Naive B cell (primary cell): ENCODE measurements at regions not wholly inside any gene's neighbourhood (a gene's known extent, or its start where the extent isn't known, plus 50 kb on each side); places are given as distances from the start of the nearest gene placed in this dataset.

Source experiments
- ATAC-seq, 2 donors: fragments of 150-1000 bp; cut with Tn5 transposase; 2 replicates each; pipeline ENCODE4 v1.10.0; 2021; ENCODE audit warnings: low read depth in 2 of 2, mild to moderate bottlenecking in 2 of 2, moderate library complexity in 2 of 2
- DNase-seq: peaks from one replicate; pipeline ENCODE4 v3.0.0; 2022
- H3K27ac Mint-ChIP-seq, 6 donors: one replicate each; pipeline ENCODE4 v1.8.0; 2020 to 2022; ENCODE audit warnings: mild to moderate bottlenecking in 6 of 6, mixed read lengths in 6 of 6, moderate library complexity in 5 of 6, inconsistent platforms in 2 of 6
- H3K27me3 Mint-ChIP-seq, 3 donors: one replicate each; pipeline ENCODE4 v1.8.0; 2021 to 2022; ENCODE audit warnings: mixed read lengths in 3 of 3, mild to moderate bottlenecking in 1 of 3
- H3K36me3 Mint-ChIP-seq, 2 donors: one replicate each; pipeline ENCODE4 v1.8.0; 2020 to 2022; ENCODE audit warnings: mixed read lengths in 2 of 2, inconsistent platforms in 1 of 2, mild to moderate bottlenecking in 1 of 2
- H3K4me1 Mint-ChIP-seq, 3 donors: one replicate each; pipeline ENCODE4 v1.8.0; 2020 to 2022; ENCODE audit warnings: mixed read lengths in 3 of 3, inconsistent platforms in 1 of 3, mild to moderate bottlenecking in 1 of 3, moderate library complexity in 1 of 3
- H3K4me3 Mint-ChIP-seq, 8 donors: one replicate each; pipeline ENCODE4 v1.8.0; 2020 to 2022; ENCODE audit warnings: mild to moderate bottlenecking in 8 of 8, mixed read lengths in 8 of 8, moderate library complexity in 8 of 8, inconsistent platforms in 2 of 8
- H3K9me3 Mint-ChIP-seq, 7 donors: one replicate each; pipeline ENCODE4 v1.8.0; 2020 to 2022; ENCODE audit warnings: mixed read lengths in 7 of 7, mild to moderate bottlenecking in 5 of 7, inconsistent platforms in 2 of 7, moderate library complexity in 1 of 7

- peaks cover 36 to 51% (median 48%) of the 10 kb centered on the region in 3 donors for H3K27me3 Mint-ChIP-seq
- H3K4me3 Mint-ChIP-seq: no peak overlapping the region
- DNase-seq: no peak
- H3K4me1 Mint-ChIP-seq: peaks cover 12 to 18% (median 12%) of the 10 kb centered on the region in 3 donors
- no peak for ATAC-seq
- H3K27ac Mint-ChIP-seq: no peak overlapping the region
- peaks cover 0 to 9% of the 10 kb centered on the region in 2 donors for H3K36me3 Mint-ChIP-seq
- H3K9me3 Mint-ChIP-seq: peaks cover 0 to 6% (median 0%) of the 10 kb centered on the region in 7 donors
Measured at GRCh38 chr1:199163267-199163666, 524.4 kb downstream of the PTPRC start.

GRCh38 chr1:199163670-199164069, 524.8 kb downstream of the PTPRC start:
- peaks cover 0 to 6% of the 10 kb centered on the region in 2 donors for H3K36me3 Mint-ChIP-seq
- ATAC-seq (no peak), DNase-seq (no peak)
- H3K4me3 Mint-ChIP-seq: no peak overlapping the region
- peaks cover 15 to 21% (median 16%) of the 10 kb centered on the region in 3 donors for H3K4me1 Mint-ChIP-seq
- H3K27me3 Mint-ChIP-seq: peaks cover 32 to 47% (median 44%) of the 10 kb centered on the region in 3 donors
- no peak overlapping the region for H3K27ac Mint-ChIP-seq
- peaks cover 0 to 6% (median 0%) of the 10 kb centered on the region in 7 donors for H3K9me3 Mint-ChIP-seq

GRCh38 chr1:199167460-199167859, 528.6 kb downstream of the PTPRC start:
- H3K27ac Mint-ChIP-seq: no peak overlapping the region
- DNase-seq (no peak), ATAC-seq (no peak)
- H3K9me3 Mint-ChIP-seq: peaks cover 0 to 1% (median 0%) of the 10 kb centered on the region in 7 donors
- H3K27me3 Mint-ChIP-seq: peaks cover 29 to 44% (median 40%) of the 10 kb centered on the region in 3 donors
- no peak overlapping the region for H3K4me3 Mint-ChIP-seq
- no peaks in the 10 kb centered on the region for H3K36me3 Mint-ChIP-seq
- H3K4me1 Mint-ChIP-seq: peaks cover 9 to 14% (median 12%) of the 10 kb centered on the region in 3 donors

- DNase-seq (no peak), ATAC-seq (peak; percentile 39 to 53)
- Mint-ChIP-seq H3K4me1 (peaks cover 22 to 25% (median 24%) of the 10 kb centered on the region in 3 donors), H3K9me3 (peaks cover 0 to 1% (median 0%) of the 10 kb centered on the region in 7 donors), H3K27me3 (peaks cover 15 to 28% (median 26%) of the 10 kb centered on the region in 3 donors), H3K27ac (no peak overlapping the region), H3K36me3 (no peaks in the 10 kb centered on the region), H3K4me3 (no peak overlapping the region)
Measured at GRCh38 chr1:199168888-199169585, 530.2 kb downstream of the PTPRC start.

GRCh38 chr1:199170711-199171110, 531.9 kb downstream of the PTPRC start:
- ATAC-seq: no peak

GRCh38 chr1:199172171-199173124, 533.6 kb downstream of the PTPRC start:
- DNase-seq (no peak), ATAC-seq (no peak)
- H3K9me3 Mint-ChIP-seq: peaks cover 0 to 1% (median 0%) of the 10 kb centered on the region in 7 donors
- peaks cover 13 to 18% (median 15%) of the 10 kb centered on the region in 3 donors for H3K27me3 Mint-ChIP-seq
- no peaks in the 10 kb centered on the region for H3K36me3 Mint-ChIP-seq
- peaks cover 31 to 33% (median 33%) of the 10 kb centered on the region in 3 donors for H3K4me1 Mint-ChIP-seq
- H3K4me3 Mint-ChIP-seq: peak overlapping the region in 2 of 8 donors; percentile 26 to 39
- H3K27ac Mint-ChIP-seq: peak overlapping the region in 3 of 6 donors; percentile 2 to 39 (median 8)

More at GRCh38 chr1:199170711-199171110, 531.9 kb downstream of the PTPRC start:
- peaks cover 13 to 18% (median 15%) of the 10 kb centered on the region in 3 donors for H3K27me3 Mint-ChIP-seq
- no peak for DNase-seq
- peaks cover 0 to 1% (median 0%) of the 10 kb centered on the region in 7 donors for H3K9me3 Mint-ChIP-seq
- no peaks in the 10 kb centered on the region for H3K36me3 Mint-ChIP-seq
- no peak overlapping the region for H3K27ac Mint-ChIP-seq
- peaks cover 31 to 33% (median 33%) of the 10 kb centered on the region in 3 donors for H3K4me1 Mint-ChIP-seq
- H3K4me3 Mint-ChIP-seq: no peak overlapping the region

- peaks cover 31 to 33% (median 32%) of the 10 kb centered on the region in 3 donors for H3K4me1 Mint-ChIP-seq
- H3K27ac Mint-ChIP-seq: no peak overlapping the region
- H3K4me3 Mint-ChIP-seq: peak overlapping the region in 2 of 8 donors; percentile 26 to 50
- H3K27me3 Mint-ChIP-seq: peaks cover 19 to 23% (median 22%) of the 10 kb centered on the region in 3 donors
- ATAC-seq (peak; percentile 92 to 94), DNase-seq (peak; percentile 44)
- H3K9me3 Mint-ChIP-seq: peaks cover 0 to 1% (median 0%) of the 10 kb centered on the region in 7 donors
- H3K36me3 Mint-ChIP-seq: no peaks in the 10 kb centered on the region
Measured at GRCh38 chr1:199173356-199173755, 534.5 kb downstream of the PTPRC start.

GRCh38 chr1:199174336-199174735, 535.5 kb downstream of the PTPRC start:
- Mint-ChIP-seq H3K27me3 (peaks cover 17 to 29% (median 21%) of the 10 kb centered on the region in 3 donors), H3K27ac (peak overlapping the region in 2 of 6 donors; percentile 13 to 56), H3K4me3 (peak overlapping the region in 1 of 8 donors; percentile 34), H3K4me1 (peaks cover 24 to 26% (median 25%) of the 10 kb centered on the region in 3 donors), H3K36me3 (no peaks in the 10 kb centered on the region), H3K9me3 (peaks cover 0 to 1% (median 0%) of the 10 kb centered on the region in 7 donors)
- DNase-seq (no peak), ATAC-seq (peak in 1 of 2 donors; percentile 11)

GRCh38 chr1:199176713-199177112, 537.9 kb downstream of the PTPRC start:
- no peak overlapping the region for H3K27ac Mint-ChIP-seq
- no peaks in the 10 kb centered on the region for H3K9me3 Mint-ChIP-seq
- no peaks in the 10 kb centered on the region for H3K36me3 Mint-ChIP-seq
- DNase-seq: no peak
- peaks cover 12 to 27% (median 17%) of the 10 kb centered on the region in 3 donors for H3K27me3 Mint-ChIP-seq
- peaks cover 22 to 26% (median 25%) of the 10 kb centered on the region in 3 donors for H3K4me1 Mint-ChIP-seq
- no peak for ATAC-seq
- H3K4me3 Mint-ChIP-seq: no peak overlapping the region

- DNase-seq (no peak), ATAC-seq (no peak)
- Mint-ChIP-seq H3K4me1 (peaks cover 22 to 26% (median 25%) of the 10 kb centered on the region in 3 donors), H3K27me3 (peaks cover 12 to 27% (median 17%) of the 10 kb centered on the region in 3 donors), H3K9me3 (no peaks in the 10 kb centered on the region), H3K27ac (no peak overlapping the region), H3K4me3 (no peak overlapping the region), H3K36me3 (no peaks in the 10 kb centered on the region)
Measured at GRCh38 chr1:199177241-199177640, 538.4 kb downstream of the PTPRC start.

- no peak for ATAC-seq
- peaks cover 12 to 13% (median 12%) of the 10 kb centered on the region in 3 donors for H3K4me1 Mint-ChIP-seq
- H3K27ac Mint-ChIP-seq: no peak overlapping the region
- H3K4me3 Mint-ChIP-seq: no peak overlapping the region
- H3K9me3 Mint-ChIP-seq: no peaks in the 10 kb centered on the region
- no peaks in the 10 kb centered on the region for H3K36me3 Mint-ChIP-seq
- H3K27me3 Mint-ChIP-seq: peaks cover 12 to 27% (median 17%) of the 10 kb centered on the region in 3 donors
- no peak for DNase-seq
Measured at GRCh38 chr1:199178646-199179045, 539.8 kb downstream of the PTPRC start.

- ATAC-seq: no peak
- Mint-ChIP-seq H3K36me3 (no peaks in the 10 kb centered on the region), H3K27ac (no peak overlapping the region), H3K4me1 (no peaks in the 10 kb centered on the region), H3K9me3 (no peaks in the 10 kb centered on the region), H3K4me3 (no peak overlapping the region), H3K27me3 (peaks cover 12 to 17% (median 14%) of the 10 kb centered on the region in 3 donors)
- DNase-seq: no peak
Measured at GRCh38 chr1:199182186-199182843, 543.5 kb downstream of the PTPRC start.

- no peak overlapping the region for H3K4me3 Mint-ChIP-seq
- DNase-seq: no peak
Measured at GRCh38 chr1:199184180-199184579, 545.3 kb downstream of the PTPRC start.

More at GRCh38 chr1:199184180-199184579, 545.3 kb downstream of the PTPRC start:
- H3K36me3 Mint-ChIP-seq: no peaks in the 10 kb centered on the region
- no peak overlapping the region for H3K27ac Mint-ChIP-seq
- ATAC-seq: no peak
- no peaks in the 10 kb centered on the region for H3K9me3 Mint-ChIP-seq
- no peaks in the 10 kb centered on the region for H3K4me1 Mint-ChIP-seq
- H3K27me3 Mint-ChIP-seq: peaks cover 3 to 8% (median 6%) of the 10 kb centered on the region in 3 donors
